Inferior parietal cortex (tissue), 1 donor: ENCODE measurements at regions not wholly inside any gene's neighbourhood (a gene's known extent, or its start where the extent isn't known, plus 50 kb on each side); places are given as distances from the start of the nearest gene placed in this dataset.

Experiments used
- DNase-seq: peaks from one replicate; pipeline ENCODE4 v3.0.0-alpha.2; 2016; ENCODE audit errors: extremely low spot score

- no peak for DNase-seq
Observed at GRCh38 chr20:6693178-6693807, 74.2 kb upstream of the BMP2 start.

- DNase-seq = no peak
Observed at GRCh38 chr20:6692566-6693173, 74.8 kb upstream of the BMP2 start.

DNA sequence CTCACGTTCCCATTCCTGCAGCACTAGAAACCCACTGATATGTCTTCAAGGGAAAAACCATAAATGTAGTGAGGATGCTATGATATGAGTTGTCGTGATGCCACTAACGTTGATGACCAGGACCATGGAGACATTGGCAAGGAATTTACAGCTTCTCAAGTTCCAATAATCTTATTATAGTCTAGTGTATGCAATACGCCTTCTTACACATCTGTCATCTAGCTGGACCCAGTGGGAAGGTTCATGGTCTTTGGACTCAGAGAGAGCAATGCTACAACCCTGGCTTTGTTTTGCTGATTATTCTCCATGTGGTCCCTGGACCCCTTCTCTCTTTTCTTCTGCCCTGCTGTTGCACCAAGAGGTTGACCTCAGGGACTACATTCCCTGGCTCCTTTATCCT lies 76.0 kb upstream of the BMP2 start:
- DNase-seq = no peak

- no peak for DNase-seq
Observed at GRCh38 chr20:6689339-6689973, 78.0 kb upstream of the BMP2 start.

DNA sequence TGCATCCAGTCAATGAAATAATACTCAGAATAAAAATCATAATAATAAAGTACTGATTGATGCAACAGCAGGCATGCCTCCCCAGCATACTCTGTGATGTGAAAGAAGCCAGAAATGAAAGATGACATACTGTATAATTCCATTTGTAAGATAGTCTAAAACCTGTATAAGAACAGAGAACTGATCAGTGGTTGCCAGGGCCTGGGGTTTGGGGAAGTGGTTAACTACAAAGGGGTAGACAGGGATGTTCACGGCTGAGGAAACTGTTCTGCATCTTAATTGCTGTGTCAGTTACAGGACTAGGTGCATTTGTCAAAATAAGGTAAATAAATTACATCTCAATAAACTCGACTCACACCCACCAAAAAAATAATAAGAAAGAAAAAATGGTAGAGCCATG lies 81.3 kb upstream of the BMP2 start:
- no peak for DNase-seq

DNA sequence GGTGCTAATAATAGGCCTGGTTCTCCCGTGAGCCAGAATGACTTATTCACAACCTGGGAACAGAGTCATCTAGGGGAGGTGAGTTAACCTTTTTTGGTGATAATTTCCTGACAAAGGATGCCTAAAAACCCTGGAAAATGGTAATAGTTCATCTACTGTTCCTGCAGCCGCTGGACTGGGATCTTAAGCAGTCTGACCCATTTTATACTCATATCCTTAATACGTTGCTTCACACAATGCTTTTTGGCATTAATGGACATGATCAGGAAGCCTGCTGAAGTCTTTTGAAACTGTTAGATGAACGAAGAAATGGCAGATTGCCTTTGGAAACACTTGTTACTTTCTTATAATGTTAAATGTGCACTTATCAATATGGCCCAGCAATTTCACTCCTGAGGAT lies 81.9 kb upstream of the BMP2 start:
- no peak for DNase-seq

- DNase-seq = no peak
Observed at GRCh38 chr20:6685181-6685582, 82.3 kb upstream of the BMP2 start.

DNA sequence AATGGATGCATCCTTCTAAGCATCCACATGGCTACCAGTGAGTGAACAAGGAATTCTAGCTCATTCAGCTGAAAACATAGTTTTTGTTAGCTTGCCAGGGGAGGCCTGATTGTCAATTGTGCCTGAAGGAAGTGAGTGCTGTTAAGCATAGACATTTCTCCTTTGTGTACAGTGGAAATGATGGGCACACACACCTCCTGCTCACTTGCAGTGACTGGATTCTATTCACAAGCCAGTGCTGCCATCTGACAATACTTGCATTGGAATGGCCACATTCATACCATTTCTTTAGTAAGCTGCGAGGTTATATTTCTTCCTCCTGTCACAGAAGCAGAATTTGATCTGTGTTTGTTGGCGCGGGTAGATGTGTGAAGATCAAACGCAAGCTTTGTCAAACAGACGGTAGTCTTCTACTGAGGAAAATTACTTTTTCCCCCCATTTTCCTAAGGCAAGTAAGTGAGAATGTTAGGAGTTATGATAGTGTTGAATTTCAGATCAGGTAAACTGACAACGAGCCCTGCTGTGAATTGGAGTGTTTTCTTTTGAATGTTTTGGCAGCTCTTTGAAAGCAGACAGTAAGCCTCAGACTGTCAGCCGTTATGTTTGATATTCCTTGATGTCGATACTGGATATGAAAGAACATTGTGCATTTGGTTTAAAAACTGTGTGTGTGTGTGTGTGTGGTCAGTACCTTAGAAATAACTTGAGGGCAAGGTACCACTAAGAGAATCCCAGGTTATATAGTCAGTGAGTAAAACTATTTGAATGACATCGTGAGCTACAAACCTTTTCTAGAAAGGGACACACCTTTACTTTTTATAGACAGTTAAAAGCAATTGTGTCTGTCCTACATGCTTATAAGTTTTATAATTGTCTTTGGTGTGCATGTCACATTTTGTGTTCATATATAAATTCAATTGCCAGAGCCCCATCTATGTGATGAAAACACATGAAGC lies 84.2 kb upstream of the BMP2 start:
- no peak for DNase-seq

- no peak for DNase-seq
Observed at GRCh38 chr20:6680854-6681253, 86.6 kb upstream of the BMP2 start.

- DNase-seq = no peak
Observed at GRCh38 chr20:6680441-6680840, 87.0 kb upstream of the BMP2 start.

DNA sequence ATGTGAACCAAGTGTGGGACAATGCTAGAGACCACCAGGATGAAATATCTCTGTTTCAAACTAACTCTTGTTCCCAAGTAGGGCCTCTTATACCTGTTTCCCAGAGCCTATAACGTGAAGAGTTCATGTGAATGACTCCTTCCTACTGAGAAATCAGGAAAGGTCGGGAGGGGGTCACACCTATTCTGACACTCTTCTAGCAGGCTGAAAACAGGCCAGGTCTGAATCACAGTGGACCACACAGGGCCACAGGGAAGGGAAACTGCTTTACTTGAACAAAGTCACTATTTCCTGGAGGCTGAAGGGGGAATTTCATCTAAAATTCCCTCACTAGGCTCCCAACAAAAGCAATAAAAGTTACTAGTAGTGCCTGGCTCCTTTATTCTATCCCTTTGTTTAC lies 88.4 kb upstream of the BMP2 start:
- no peak for DNase-seq

DNA sequence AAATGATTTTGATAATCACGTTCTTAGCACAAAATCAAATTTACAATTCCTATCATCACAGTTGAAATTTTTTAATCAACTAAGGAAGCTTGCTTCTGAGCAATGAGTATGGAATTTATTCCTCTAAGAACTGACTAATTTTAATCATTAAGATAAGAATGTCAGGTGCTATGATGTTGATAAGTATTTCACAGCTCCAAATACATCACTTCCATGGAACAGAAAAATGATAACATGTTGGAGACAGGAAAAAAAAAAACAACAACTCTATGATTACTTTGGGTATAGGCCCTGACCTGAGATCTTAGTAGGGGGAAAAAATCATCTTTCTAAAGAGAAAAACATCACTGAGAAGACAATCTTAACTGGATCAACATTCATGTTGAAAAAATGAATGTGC lies 89.4 kb upstream of the BMP2 start:
- DNase-seq = no peak

GRCh38 chr20:6674831-6675230 lies 92.7 kb upstream of the BMP2 start:
- DNase-seq = no peak

DNA sequence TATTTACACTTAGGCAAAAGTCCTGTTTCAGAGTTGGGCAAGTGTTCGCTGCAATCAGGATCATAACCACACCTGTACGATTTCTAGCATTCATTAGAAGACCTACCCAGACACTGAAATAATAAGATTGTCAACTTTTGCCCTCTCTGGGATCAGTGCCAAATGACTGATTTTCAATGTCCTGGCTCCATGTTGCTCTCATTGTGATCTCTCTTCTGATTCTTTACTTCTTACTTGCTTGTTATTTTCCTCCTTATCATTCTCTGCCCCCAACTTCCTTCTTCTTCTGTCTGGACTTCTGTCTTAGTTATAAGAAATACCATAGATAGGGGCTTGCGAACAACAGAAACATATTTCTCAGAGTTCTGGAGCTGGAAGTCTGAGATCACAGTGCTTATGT lies 94.4 kb upstream of the BMP2 start:
- no peak for DNase-seq

DNA sequence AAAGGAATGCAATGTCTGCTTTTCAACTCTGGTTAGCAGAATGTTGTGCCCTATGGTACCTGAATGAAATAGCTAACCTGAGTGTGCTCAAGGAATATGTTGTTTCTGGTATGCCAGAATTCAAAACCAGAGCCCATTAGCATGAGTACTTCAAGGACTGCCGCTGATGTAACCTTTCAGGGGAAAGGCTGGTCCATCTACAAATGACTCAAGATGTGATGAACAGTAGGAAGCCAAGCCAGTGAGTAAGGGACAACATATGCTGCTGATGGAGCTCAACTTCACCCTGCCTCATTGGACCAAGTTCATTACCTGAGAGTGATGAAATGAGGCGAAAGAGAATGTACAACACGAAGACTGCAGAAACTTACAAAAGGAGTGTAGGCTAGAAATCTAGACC lies 95.7 kb upstream of the BMP2 start:
- DNase-seq = no peak

GRCh38 chr20:6668546-6668945 lies 98.9 kb upstream of the BMP2 start:
- no peak for DNase-seq

- DNase-seq = no peak
Observed at GRCh38 chr20:6665621-6666355, 101.7 kb upstream of the BMP2 start.

DNA sequence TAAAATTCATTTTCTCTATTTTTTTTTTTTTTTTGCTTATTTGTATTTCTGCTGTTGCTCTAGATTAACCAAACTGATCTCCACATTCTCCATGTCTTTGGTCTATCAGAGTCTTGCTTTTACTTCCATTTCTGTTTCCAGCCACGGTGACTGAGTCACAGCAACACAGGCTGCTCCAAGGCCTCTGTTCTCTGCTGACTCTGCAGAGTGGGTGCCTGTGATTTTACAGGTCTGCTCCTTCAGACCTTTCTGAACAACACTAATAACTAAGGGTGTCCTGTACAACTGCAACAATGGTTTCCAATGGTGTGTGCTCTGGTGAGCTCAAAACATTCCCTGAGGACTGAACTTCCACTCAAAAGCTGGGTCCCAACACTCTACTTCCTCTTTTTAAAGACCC lies 102.3 kb upstream of the BMP2 start:
- DNase-seq = no peak

- DNase-seq = no peak
Observed at GRCh38 chr20:6664574-6664973, 102.9 kb upstream of the BMP2 start.

GRCh38 chr20:6663751-6664388 lies 103.6 kb upstream of the BMP2 start:
- DNase-seq = no peak

- DNase-seq = no peak
Observed at GRCh38 chr20:6663104-6663503, 104.4 kb upstream of the BMP2 start.
